Cardiac fibroblast (primary cell): ENCODE measurements at regions not wholly inside any gene's neighbourhood (a gene's known extent, or its start where the extent isn't known, plus 50 kb on each side); places are given as distances from the start of the nearest gene placed in this dataset.

Experiments used
- DNase-seq, 2 donors: peaks; one replicate each; pipeline versions ENCODE4 v3.0.0 to v3.0.0-alpha.2; 2010; ENCODE audit warnings: low read depth in 2 of 2
- H3K4me3 ChIP-seq, 2 donors: replicated peaks in 1 of 2; 1 replicate in 1 of 2; 2 replicates in 1 of 2; pipeline ENCODE4 v1.5.1; 2011; ENCODE audit warnings: low read depth in 2 of 2, low read length in 2 of 2, mild to moderate bottlenecking in 2 of 2, moderate library complexity in 1 of 2
- CTCF ChIP-seq: IDR thresholded peaks from one replicate; pipeline ENCODE4 v1.5.1; 2011; ENCODE audit warnings: low read depth, mild to moderate bottlenecking, low read length, inconsistent platforms

- DNase-seq, result no peak
Observed at GRCh38 chr7:32243687-32244290, 173.6 kb upstream of the PDE1C start.

DNA sequence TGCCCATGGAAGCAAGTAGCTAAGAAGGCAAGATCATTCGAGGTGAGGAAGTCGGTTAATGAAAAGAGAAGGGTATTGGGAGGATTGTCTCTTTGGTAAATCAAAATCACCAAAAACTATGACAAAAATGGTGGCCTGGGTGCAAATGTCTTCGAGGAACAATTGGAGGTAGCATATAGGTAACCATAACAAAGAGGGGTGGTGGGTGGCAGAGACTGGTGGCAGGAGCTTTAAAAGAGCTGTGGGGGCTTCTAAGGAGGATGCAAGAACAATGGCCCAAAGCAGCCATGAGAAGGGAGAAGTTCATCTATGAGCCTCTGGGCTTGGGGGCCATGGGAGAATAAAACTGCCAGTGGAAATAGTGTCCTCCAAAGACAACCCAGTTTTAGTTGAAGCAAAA, 172.2 kb upstream of the PDE1C start:
- DNase-seq, result no peak
- no peak overlapping the region for H3K4me3 ChIP-seq
- TF ChIP-seq CTCF, result no peak

More at GRCh38 chr7:32243687-32244290, 173.6 kb upstream of the PDE1C start:
- TF ChIP-seq CTCF, result no peak
- H3K4me3 ChIP-seq, result no peak overlapping the region

GRCh38 chr7:32241636-32242035, 171.4 kb upstream of the PDE1C start:
- TF ChIP-seq CTCF, result no peak

DNA sequence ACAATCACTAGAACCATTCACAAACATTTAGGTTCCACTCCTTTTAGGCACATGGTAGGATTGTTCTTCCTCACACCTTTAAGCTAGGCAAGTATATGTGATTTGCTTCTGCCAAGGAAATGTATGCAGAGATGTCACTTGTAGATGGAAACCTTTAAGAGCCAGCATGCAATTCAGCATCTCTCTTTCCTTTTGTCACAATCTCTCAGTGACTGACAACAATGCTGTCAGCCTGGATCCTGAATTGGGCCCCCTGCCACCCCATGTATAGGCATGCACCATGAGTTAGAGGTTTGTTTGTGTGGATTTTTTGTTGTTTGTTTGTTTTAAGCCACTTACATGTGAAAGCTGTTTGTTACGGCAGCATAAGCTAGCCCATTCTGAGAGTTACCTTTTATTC, 169.6 kb upstream of the PDE1C start:
- no peak for DNase-seq
- no peak for TF ChIP-seq CTCF
- H3K4me3 ChIP-seq, result no peak overlapping the region

More at GRCh38 chr7:32241636-32242035, 171.4 kb upstream of the PDE1C start:
- no peak overlapping the region for H3K4me3 ChIP-seq
- DNase-seq, result no peak

DNA sequence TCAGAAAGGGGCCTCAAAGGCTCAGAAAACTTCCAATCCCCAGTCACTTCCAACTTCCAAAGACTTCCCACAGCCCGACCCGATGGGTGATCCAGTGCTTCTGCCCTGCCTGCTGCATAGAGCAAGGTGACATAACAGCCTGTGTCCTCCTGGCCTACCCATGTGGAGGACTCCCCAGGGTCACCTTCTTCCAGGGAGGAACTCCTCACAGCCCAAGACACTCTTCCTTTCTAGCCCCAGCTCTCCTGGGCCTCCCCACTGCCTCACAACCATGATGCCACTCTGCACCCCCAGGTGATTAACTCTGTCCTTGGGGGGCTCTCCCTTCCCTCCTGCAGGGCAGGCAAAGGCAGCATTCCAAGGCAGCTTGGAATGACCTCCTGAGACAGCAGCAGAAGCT, 158.4 kb upstream of the PDE1C start:
- DNase-seq, result no peak
- no peak overlapping the region for H3K4me3 ChIP-seq
- TF ChIP-seq CTCF, result no peak

DNA sequence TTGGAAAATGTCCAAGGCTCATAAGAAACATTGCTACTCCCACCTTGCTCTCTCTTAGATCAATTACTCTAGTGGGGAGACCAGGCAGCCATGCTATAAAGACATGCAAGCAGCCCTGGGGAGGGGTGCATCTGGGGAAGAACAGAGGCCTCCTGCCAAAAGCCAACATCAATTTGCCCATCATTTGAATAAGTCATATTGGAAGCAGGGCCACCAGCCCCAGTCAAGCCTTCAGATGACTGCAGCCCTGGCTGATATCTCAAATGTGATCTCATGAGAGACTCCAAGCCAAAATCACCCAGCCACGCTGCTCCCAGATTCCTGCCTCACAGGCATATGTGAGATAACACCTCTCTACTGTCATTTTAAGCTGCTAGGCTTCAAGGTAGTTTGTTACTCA, 157.5 kb upstream of the PDE1C start:
- no peak for DNase-seq
- TF ChIP-seq CTCF, result no peak
- H3K4me3 ChIP-seq, result no peak overlapping the region

- no peak for TF ChIP-seq CTCF
- no peak for DNase-seq
- no peak overlapping the region for H3K4me3 ChIP-seq
Observed at GRCh38 chr7:32224276-32224675, 154.1 kb upstream of the PDE1C start.
